HepG2 (cell line): ENCODE measurements at regions not wholly inside any gene's neighbourhood (a gene's known extent, or its start where the extent isn't known, plus 50 kb on each side); places are given as distances from the start of the nearest gene placed in this dataset.

Experiments
- ATAC-seq: fragments of 200-7000 bp; cut with Tn5 transposase; 3 replicates; pipeline ENCODE4 v1.9.1; 2020; ENCODE audit warnings: mild to moderate bottlenecking, moderate library complexity
- BruUV-seq: library from RNA; stranded (reverse); fragments of 400-500 nt; replicated peaks from 2 replicates; lab custom pipeline; 2021; lab: Mats Ljungman, UMichigan
- CTCF ChIA-PET: fragments of 300-600 bp; formaldehyde crosslinking; extraction: SDS; loops from one replicate; lab custom pipeline; 2021; ENCODE audit warnings: low total read pairs, inconsistent platforms, low intra/inter-chr PET ratio; lab: Yijun Ruan, JAX
- POLR2A ChIA-PET: fragments of 350-600 bp; sonication (Branson Sonifier 250); formaldehyde crosslinking; loops from one replicate; lab custom pipeline; 2020; ENCODE audit warnings: antibody characterized with exemption, inconsistent platforms; lab: Yijun Ruan, JAX
- DNase-seq: peaks from one replicate; pipeline ENCODE4 v3.0.0-alpha.2; 2015; ENCODE audit warnings: low spot score
- FAIRE-seq: peaks from 3 replicates; lab custom pipeline; 2011; peaks lifted over from hg19 to GRCh38; lab: Jason Lieb, UNC
- H2AFZ ChIP-seq: one replicate; pipeline ENCODE4 v1.6.1; 2011; ENCODE audit warnings: low read length, inconsistent platforms
- H3K27ac ChIP-seq: fragments of 300-600 bp; 3 replicates; pipeline ENCODE4 v1.8.0; 2011; ENCODE audit warnings: mixed run types, mild to moderate bottlenecking, mixed read lengths, low read length, inconsistent platforms; ENCODE audit not compliant: insufficient read depth; ENCODE audit errors: extremely low read length
- H3K27me3 ChIP-seq, 2 experiments: fragments of 200-600 bp in 1 of 2; 2 replicates in 1 of 2; 3 replicates in 1 of 2; pipeline versions ENCODE4 v1.6.0 to v1.8.0; 2011; ENCODE audit warnings: low read length in 2 of 2, mild to moderate bottlenecking in 2 of 2, moderate library complexity in 2 of 2, inconsistent platforms in 1 of 2; ENCODE audit not compliant: insufficient read depth in 2 of 2, control insufficient read depth in 1 of 2
- H3K36me3 ChIP-seq, 2 experiments: fragments of 200-600 bp in 1 of 2; replicated peaks in 1 of 2; 2 replicates in 1 of 2; 3 replicates in 1 of 2; pipeline versions ENCODE4 v1.5.1 to v1.8.0; 2011; ENCODE audit warnings: low read length in 2 of 2, inconsistent platforms in 1 of 2; ENCODE audit not compliant: insufficient read depth in 2 of 2, control insufficient read depth in 1 of 2
- H3K4me1 ChIP-seq: 2 replicates; pipeline ENCODE4 v1.5.1; 2012; ENCODE audit warnings: low read length, inconsistent platforms; ENCODE audit not compliant: insufficient read depth
- H3K4me2 ChIP-seq: 2 replicates; pipeline ENCODE4 v1.6.0; 2011; ENCODE audit warnings: low read depth, low read length, inconsistent platforms
- H3K4me3 ChIP-seq, 3 experiments: fragments of 200-600 bp in 1 of 3; sonication (generic), shearing (Covaris generic) in 1 of 3; replicated peaks in 1 of 3; 2 replicates each; pipeline ENCODE4 v1.5.1; 2011 to 2016; ENCODE audit warnings: low read length in 3 of 3, inconsistent platforms in 2 of 3, low read depth in 2 of 3, mild to moderate bottlenecking in 2 of 3, control low read depth in 1 of 3, mixed read lengths in 1 of 3; ENCODE audit not compliant: insufficient read depth in 1 of 3
- H3K79me2 ChIP-seq: one replicate; pipeline ENCODE4 v1.6.1; 2011; ENCODE audit warnings: low read length, inconsistent platforms; ENCODE audit not compliant: insufficient read depth
- H3K9ac ChIP-seq: 2 replicates; pipeline ENCODE4 v1.6.0; 2011; ENCODE audit warnings: mild to moderate bottlenecking, low read depth, low read length, inconsistent platforms; ENCODE audit not compliant: insufficient read depth
- H3K9me3 ChIP-seq: 2 replicates; pipeline ENCODE4 v1.5.1; 2012; ENCODE audit warnings: mild to moderate bottlenecking, low read length
- H4K20me1 ChIP-seq: 2 replicates; pipeline ENCODE4 v1.6.0; 2011; ENCODE audit warnings: inconsistent platforms, mild to moderate bottlenecking, low read length, moderate library complexity; ENCODE audit not compliant: insufficient read depth
- CHD4 ChIP-seq: fragments of 200-600 bp; sonication (generic); IDR thresholded peaks from 2 replicates; pipeline ENCODE4 v1.7.0; 2017; ENCODE audit warnings: mild to moderate bottlenecking, low read length, borderline replicate concordance
- FOXK1 ChIP-seq: sonication (generic); formaldehyde crosslinking; IDR thresholded peaks from 2 replicates; pipeline ENCODE4 v1.4.0; 2020; ENCODE audit warnings: low read depth, missing genetic modification reagents, borderline replicate concordance
- GMEB1 ChIP-seq: sonication (generic); formaldehyde crosslinking; IDR thresholded peaks from 2 replicates; pipeline ENCODE4 v1.5.1; 2020; ENCODE audit warnings: missing genetic modification reagents, mild to moderate bottlenecking, borderline replicate concordance
- TBP ChIP-seq: sonication (generic); formaldehyde crosslinking; IDR thresholded peaks from 2 replicates; pipeline ENCODE4 v1.5.0; 2020; ENCODE audit warnings: missing genetic modification reagents
- TOE1 ChIP-seq: sonication (generic); formaldehyde crosslinking; IDR thresholded peaks from 2 replicates; pipeline ENCODE4 v1.4.0; 2020; ENCODE audit warnings: mild to moderate bottlenecking, missing genetic modification reagents
- ZNF138 ChIP-seq: sonication (generic); formaldehyde crosslinking; IDR thresholded peaks from 2 replicates; pipeline ENCODE4 v1.5.0; 2020; ENCODE audit warnings: mild to moderate bottlenecking, low read depth, missing genetic modification reagents
- ZNF576 ChIP-seq: sonication (generic); formaldehyde crosslinking; IDR thresholded peaks from 2 replicates; pipeline ENCODE4 v1.4.0; 2020; ENCODE audit warnings: mild to moderate bottlenecking, missing genetic modification reagents
- ZNF639 ChIP-seq: conservative IDR thresholded peaks from 2 replicates; pipeline ENCODE4 v1.6.1; 2018; ENCODE audit warnings: missing genetic modification reagents
- ZNF749 ChIP-seq: sonication (generic); formaldehyde crosslinking; IDR thresholded peaks from 2 replicates; pipeline ENCODE4 v1.8.0; 2022; ENCODE audit warnings: mild to moderate bottlenecking, missing genetic modification reagents, moderate library complexity, borderline replicate concordance
- WGBS: methylation state at CpG from one replicate; pipeline ENCODE4 v1.1.6; 2017; ENCODE audit warnings: low lambda C conversion rate; 5-methylcytosine and 5-hydroxymethylcytosine counted together
- in situ Hi-C: cut with HindIII; loops from 2 replicates; pipeline ENCODE4 v1.10.0; 2017; ENCODE audit warnings: low pct_unique_long_range_greater_than_20kb; ENCODE audit not compliant: extremely low pct_ligation_motif_present
- intact Hi-C: fragments of 100-400 bp; cut with micrococcal nuclease; formaldehyde crosslinking; loops from one replicate; pipeline ENCODE4 v1.10.0; 2022; ENCODE audit not compliant: unreplicated experiment
- TF ChIP-seq, protein P1 (sequence below): sonication (generic); formaldehyde crosslinking; IDR thresholded peaks from 2 replicates; pipeline ENCODE4 v1.4.0; 2020; ENCODE audit warnings: missing genetic modification reagents
- TF ChIP-seq, protein P2 (sequence below): sonication (generic); formaldehyde crosslinking; conservative IDR thresholded peaks from 2 replicates; pipeline ENCODE4 v1.8.1; 2023; ENCODE audit warnings: missing genetic modification reagents

DNA sequence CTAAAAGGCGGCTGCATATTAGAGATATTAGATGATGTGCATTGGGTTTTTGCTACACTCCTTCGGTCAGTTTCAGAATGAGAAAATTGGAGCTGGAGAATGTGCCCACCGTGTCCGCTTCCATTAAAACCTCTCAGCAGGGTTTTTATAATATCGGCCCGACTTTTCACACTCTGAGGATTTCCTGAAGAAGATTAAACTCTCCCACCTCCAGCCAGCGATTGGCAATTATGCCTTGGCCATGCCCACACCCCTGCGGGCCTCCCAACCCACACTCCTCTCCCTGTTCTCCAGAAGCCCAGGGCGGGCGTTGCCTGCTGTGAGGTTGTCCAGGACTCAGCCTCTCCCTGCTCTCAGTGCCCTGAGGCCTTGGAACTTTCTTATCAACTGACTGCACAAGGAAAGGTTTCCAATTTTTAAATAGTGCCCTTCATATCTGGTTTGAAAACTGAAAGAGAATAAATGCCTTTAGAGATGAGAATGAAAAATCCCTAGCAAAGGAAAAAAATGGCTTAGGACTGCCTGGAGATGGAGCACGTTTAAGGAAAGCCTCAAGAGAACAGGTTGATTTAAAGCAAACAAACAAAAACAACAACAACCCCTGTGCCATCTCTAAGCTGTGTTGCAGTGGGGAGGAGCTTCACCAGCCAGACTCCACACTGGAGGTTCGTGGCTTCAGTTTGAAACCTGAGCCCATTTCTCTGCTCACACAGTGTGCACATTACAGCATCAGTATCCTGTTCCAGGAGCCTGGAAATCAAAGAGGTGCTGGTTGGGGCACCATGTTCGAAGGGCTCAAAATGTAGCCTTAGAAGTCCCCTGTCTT, 292.9 kb downstream of the NSG2 start:
- Histone ChIP-seq H3K9ac (no peak overlapping the region), H3K27ac (no peak overlapping the region), H4K20me1 (no peaks in the 10 kb centered on the region), H3K4me1 (no peaks in the 10 kb centered on the region), H3K79me2 (no peaks in the 10 kb centered on the region), H3K4me3 (no peak overlapping the region), H3K4me2 (no peak overlapping the region), H3K27me3 (peaks cover 0 to 27% of the 10 kb centered on the region in 2 experiments; a peak in 3 of 5 replicates), H2AFZ (no peak overlapping the region), H3K36me3 (no peaks in the 10 kb centered on the region), H3K9me3 (no peaks in the 10 kb centered on the region)
- no TSS peak for BruUV-seq
- DNase-seq, result no peak
- no peak for ATAC-seq
- intact Hi-C loops, result no loop called here
- 17% methylated on average over 12 of the region's 13 CpGs for WGBS
- POLR2A ChIA-PET, result no interaction called here
- CTCF ChIA-PET, result no interaction called here
- no peak for FAIRE-seq
- TF ChIP-seq ZNF639 (no peak), TOE1 (CRISPR knock-in tag) (no peak), TBP (CRISPR knock-in tag) (no peak), ZNF576 (CRISPR knock-in tag) (no peak), ZNF749 (CRISPR knock-in tag) (no peak), FOXK1 (CRISPR knock-in tag) (no peak), ZNF138 (CRISPR knock-in tag) (no peak), CHD4 (no peak), GMEB1 (CRISPR knock-in tag) (no peak)
- TF ChIP-seq, protein P1, sequence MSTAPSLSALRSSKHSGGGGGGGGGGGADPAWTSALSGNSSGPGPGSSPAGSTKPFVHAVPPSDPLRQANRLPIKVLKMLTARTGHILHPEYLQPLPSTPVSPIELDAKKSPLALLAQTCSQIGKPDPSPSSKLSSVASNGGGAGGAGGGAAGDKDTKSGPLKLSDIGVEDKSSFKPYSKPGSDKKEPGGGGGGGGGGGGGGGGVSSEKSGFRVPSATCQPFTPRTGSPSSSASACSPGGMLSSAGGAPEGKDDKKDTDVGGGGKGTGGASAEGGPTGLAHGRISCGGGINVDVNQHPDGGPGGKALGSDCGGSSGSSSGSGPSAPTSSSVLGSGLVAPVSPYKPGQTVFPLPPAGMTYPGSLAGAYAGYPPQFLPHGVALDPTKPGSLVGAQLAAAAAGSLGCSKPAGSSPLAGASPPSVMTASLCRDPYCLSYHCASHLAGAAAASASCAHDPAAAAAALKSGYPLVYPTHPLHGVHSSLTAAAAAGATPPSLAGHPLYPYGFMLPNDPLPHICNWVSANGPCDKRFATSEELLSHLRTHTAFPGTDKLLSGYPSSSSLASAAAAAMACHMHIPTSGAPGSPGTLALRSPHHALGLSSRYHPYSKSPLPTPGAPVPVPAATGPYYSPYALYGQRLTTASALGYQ (CRISPR knock-in tag), result no peak
- TF ChIP-seq, protein P2, sequence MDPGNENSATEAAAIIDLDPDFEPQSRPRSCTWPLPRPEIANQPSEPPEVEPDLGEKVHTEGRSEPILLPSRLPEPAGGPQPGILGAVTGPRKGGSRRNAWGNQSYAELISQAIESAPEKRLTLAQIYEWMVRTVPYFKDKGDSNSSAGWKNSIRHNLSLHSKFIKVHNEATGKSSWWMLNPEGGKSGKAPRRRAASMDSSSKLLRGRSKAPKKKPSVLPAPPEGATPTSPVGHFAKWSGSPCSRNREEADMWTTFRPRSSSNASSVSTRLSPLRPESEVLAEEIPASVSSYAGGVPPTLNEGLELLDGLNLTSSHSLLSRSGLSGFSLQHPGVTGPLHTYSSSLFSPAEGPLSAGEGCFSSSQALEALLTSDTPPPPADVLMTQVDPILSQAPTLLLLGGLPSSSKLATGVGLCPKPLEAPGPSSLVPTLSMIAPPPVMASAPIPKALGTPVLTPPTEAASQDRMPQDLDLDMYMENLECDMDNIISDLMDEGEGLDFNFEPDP (CRISPR knock-in tag), result no peak
- TF ChIP-seq, all 625 proteins: peak for 0
- in situ Hi-C loops, result no loop called here
